CD4-positive, alpha-beta T cell (primary cell): ENCODE measurements at regions not wholly inside any gene's neighbourhood (a gene's known extent, or its start where the extent isn't known, plus 50 kb on each side); places are given as distances from the start of the nearest gene placed in this dataset.

ENCODE experiments used
- ATAC-seq: fragments of 200-7000 bp; cut with Tn5 transposase; one replicate; pipeline ENCODE4 v1.10.0; 2022; ENCODE audit warnings: mild to moderate bottlenecking; ENCODE audit not compliant: poor library complexity
- CTCF ChIA-PET: fragments of 350-600 bp; sonication (Branson Sonifier 250); formaldehyde crosslinking; loops from one replicate; lab custom pipeline; 2021; ENCODE audit warnings: antibody characterized with exemption, inconsistent platforms; lab: Charles Lee
- POLR2A ChIA-PET: fragments of 350-600 bp; sonication (Branson Sonifier 250); formaldehyde crosslinking; loops from one replicate; lab custom pipeline; 2021; ENCODE audit warnings: antibody characterized with exemption, inconsistent platforms; lab: Charles Lee
- DNase-seq, 14 experiments: peaks; one replicate each; pipeline ENCODE4 v3.0.0-alpha.2; 2013 to 2020; ENCODE audit warnings: mixed read lengths in 2 of 14
- H3K27ac ChIP-seq, 2 donors: one replicate each; pipeline versions ENCODE4 v1.5.1 to v1.7.0; 2013; ENCODE audit warnings: low read length in 2 of 2, low read depth in 1 of 2, mild to moderate bottlenecking in 1 of 2
- H3K27me3 ChIP-seq, 2 experiments: 1 replicate in 1 of 2; 2 replicates in 1 of 2; pipeline versions ENCODE4 v1.6.1 to v1.7.0; 2013; ENCODE audit warnings: low read length in 2 of 2, control low read depth in 1 of 2, mild to moderate bottlenecking in 1 of 2, moderate library complexity in 1 of 2; ENCODE audit not compliant: insufficient read depth in 2 of 2, control insufficient read depth in 1 of 2
- H3K36me3 ChIP-seq: one replicate; pipeline ENCODE4 v1.6.1; 2013; ENCODE audit warnings: low read length, control low read depth; ENCODE audit not compliant: insufficient read depth
- H3K4me1 ChIP-seq: one replicate; pipeline ENCODE4 v1.6.1; 2013; ENCODE audit warnings: low read length, control low read depth; ENCODE audit not compliant: insufficient read depth
- H3K4me3 ChIP-seq: one replicate; pipeline ENCODE4 v1.5.1; 2013; ENCODE audit warnings: mild to moderate bottlenecking, low read length, moderate library complexity
- H3K9me3 ChIP-seq, 2 experiments: 1 replicate in 1 of 2; 2 replicates in 1 of 2; pipeline versions ENCODE4 v1.6.1 to v1.7.0; 2013; ENCODE audit warnings: low read length in 2 of 2, mild to moderate bottlenecking in 2 of 2, control low read depth in 1 of 2, moderate library complexity in 1 of 2; ENCODE audit not compliant: control insufficient read depth in 1 of 2, insufficient read depth in 1 of 2
- H3K27ac Mint-ChIP-seq: one replicate; pipeline ENCODE4 v1.8.0; 2020; ENCODE audit warnings: mixed read lengths
- H3K27me3 Mint-ChIP-seq: one replicate; pipeline ENCODE4 v1.8.0; 2021; ENCODE audit warnings: mixed read lengths
- H3K36me3 Mint-ChIP-seq: one replicate; pipeline ENCODE4 v1.8.0; 2021; ENCODE audit warnings: low read depth, mixed read lengths
- H3K4me1 Mint-ChIP-seq: one replicate; pipeline ENCODE4 v1.8.0; 2021; ENCODE audit warnings: low read depth, mixed read lengths
- H3K4me3 Mint-ChIP-seq: one replicate; pipeline ENCODE4 v1.8.0; 2020; ENCODE audit warnings: mild to moderate bottlenecking, mixed read lengths
- H3K9me3 Mint-ChIP-seq: one replicate; pipeline ENCODE4 v1.8.0; 2020; ENCODE audit warnings: mixed read lengths
- CTCF ChIP-seq: fragments of 200-600 bp; IDR thresholded peaks from one replicate; pipeline ENCODE4 v1.8.0; 2022; ENCODE audit warnings: antibody characterized with exemption, mild to moderate bottlenecking
- intact Hi-C, 2 experiments: fragments of 100-400 bp; cut with DNase I in 1 of 2; cut with micrococcal nuclease in 1 of 2; formaldehyde crosslinking; loops; one replicate each; pipeline versions ENCODE4 v1.15.1 to v1.9.0; 2023 to 2025; cut with DNase I, micrococcal nuclease

- intact Hi-C loops: no loop called here
- Mint-ChIP-seq H3K27ac (no peak overlapping the region), H3K27me3 (no peaks in the 10 kb centered on the region), H3K4me3 (no peak overlapping the region), H3K4me1 (peaks cover 1% of the 10 kb centered on the region), H3K9me3 (no peaks in the 10 kb centered on the region), H3K36me3 (no peaks in the 10 kb centered on the region)
- Histone ChIP-seq H3K36me3 (no peaks in the 10 kb centered on the region), H3K27me3 (no peaks in the 10 kb centered on the region), H3K9me3 (no peaks in the 10 kb centered on the region), H3K4me1 (no peaks in the 10 kb centered on the region), H3K27ac (no peak overlapping the region), H3K4me3 (no peak overlapping the region)
- DNase-seq (no peak), ATAC-seq (no peak)
- POLR2A ChIA-PET: no interaction called here
- CTCF ChIA-PET: no interaction called here
- TF ChIP-seq CTCF: no peak
Observed at GRCh38 chr15:70323111-70323851, 225.6 kb upstream of the TLE3 start.

DNA sequence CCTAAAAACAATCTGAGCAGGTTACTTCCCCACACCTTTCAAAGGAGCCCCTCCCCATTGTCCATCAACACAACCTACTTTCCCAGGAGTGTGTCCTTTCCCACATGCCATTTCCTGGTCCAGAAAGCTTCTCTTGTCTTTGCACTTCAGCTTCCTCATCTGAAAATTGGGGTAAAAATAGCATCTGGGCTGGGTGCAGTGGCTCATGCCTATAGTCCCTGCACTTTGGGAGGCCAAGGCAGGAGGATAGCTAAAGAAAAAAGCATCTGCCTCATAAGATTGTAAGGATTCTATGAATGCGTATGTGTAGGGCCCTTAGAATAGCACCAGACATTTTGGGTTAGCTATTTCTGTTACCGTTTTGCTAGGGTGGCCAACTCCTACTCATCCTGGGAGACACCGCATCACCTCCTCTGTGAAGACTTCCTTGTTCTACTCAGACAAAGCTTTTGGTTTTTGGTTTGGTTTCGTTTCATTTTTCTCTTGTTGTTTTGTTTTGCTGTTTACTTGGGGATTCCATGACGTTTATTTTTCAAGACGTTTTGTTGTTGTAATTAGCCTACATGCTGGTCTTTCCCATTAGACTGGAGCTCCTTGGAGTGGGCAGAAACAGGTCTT lies 224.4 kb upstream of the TLE3 start:
- no peaks in the 10 kb centered on the region for H3K9me3 Mint-ChIP-seq
- CTCF ChIA-PET: no interaction called here

GRCh38 chr15:70321172-70321819 lies 223.6 kb upstream of the TLE3 start:
- no peaks in the 10 kb centered on the region for H3K36me3 Mint-ChIP-seq
- Histone ChIP-seq H3K27me3 (no peaks in the 10 kb centered on the region), H3K36me3 (no peaks in the 10 kb centered on the region), H3K4me1 (no peaks in the 10 kb centered on the region), H3K27ac (no peak overlapping the region), H3K4me3 (no peak overlapping the region), H3K9me3 (no peaks in the 10 kb centered on the region)
- no peaks in the 10 kb centered on the region for H3K4me1 Mint-ChIP-seq
- POLR2A ChIA-PET: no interaction called here
- CTCF ChIA-PET: no interaction called here
- H3K4me3 Mint-ChIP-seq: no peak overlapping the region
- no peak for ATAC-seq
- no peaks in the 10 kb centered on the region for H3K27me3 Mint-ChIP-seq
- no peak for DNase-seq
- no peak overlapping the region for H3K27ac Mint-ChIP-seq
- TF ChIP-seq CTCF: no peak
- H3K9me3 Mint-ChIP-seq: no peaks in the 10 kb centered on the region
- intact Hi-C loops: no loop called here

More for the DNA sequence above, 224.4 kb upstream of the TLE3 start:
- Mint-ChIP-seq H3K27me3 (no peaks in the 10 kb centered on the region), H3K4me3 (no peak overlapping the region), H3K4me1 (no peaks in the 10 kb centered on the region), H3K36me3 (no peaks in the 10 kb centered on the region), H3K27ac (no peak overlapping the region)
- H3K27me3 ChIP-seq: no peaks in the 10 kb centered on the region
- no peaks in the 10 kb centered on the region for H3K36me3 ChIP-seq
- H3K4me1 ChIP-seq: no peaks in the 10 kb centered on the region
- no peak overlapping the region for H3K4me3 ChIP-seq
- no peak for DNase-seq
- POLR2A ChIA-PET: no interaction called here
- intact Hi-C loops: no loop called here
- no peak for TF ChIP-seq CTCF
- no peak for ATAC-seq
- H3K9me3 ChIP-seq: no peaks in the 10 kb centered on the region
- H3K27ac ChIP-seq: no peak overlapping the region
